Naive thymus-derived CD4-positive, alpha-beta T cell (primary cell): ENCODE measurements at regions not wholly inside any gene's neighbourhood (a gene's known extent, or its start where the extent isn't known, plus 50 kb on each side); places are given as distances from the start of the nearest gene placed in this dataset.

Experiments
- ATAC-seq: fragments of 150-1000 bp; cut with Tn5 transposase; 2 replicates; pipeline ENCODE4 v1.10.0; 2021; ENCODE audit warnings: mild to moderate bottlenecking, moderate library complexity
- CTCF ChIA-PET: fragments of 350-600 bp; sonication (Branson Sonifier 250); formaldehyde crosslinking; loops from one replicate; lab custom pipeline; 2021; ENCODE audit warnings: antibody characterized with exemption; lab: Charles Lee
- POLR2A ChIA-PET: fragments of 350-600 bp; sonication (Branson Sonifier 250); formaldehyde crosslinking; loops from one replicate; lab custom pipeline; 2021; ENCODE audit warnings: antibody characterized with exemption, inconsistent platforms; lab: Charles Lee
- DNase-seq, 9 donors: peaks; one replicate each; pipeline versions ENCODE4 v3.0.0 to v3.0.0-alpha.2; 2020 to 2022; ENCODE audit warnings: mixed read lengths in 1 of 9
- H3K27ac ChIP-seq: one replicate; pipeline ENCODE4 v1.7.0; 2013; ENCODE audit warnings: mild to moderate bottlenecking, low read depth, low read length, moderate library complexity
- H3K27me3 ChIP-seq, 2 donors: one replicate each; pipeline ENCODE4 v1.7.0; 2013; ENCODE audit warnings: low read length in 2 of 2, mild to moderate bottlenecking in 2 of 2, moderate library complexity in 2 of 2; ENCODE audit not compliant: control insufficient read depth in 2 of 2, insufficient read depth in 2 of 2
- H3K36me3 ChIP-seq, 3 experiments: 1 replicate in 2 of 3; 2 replicates in 1 of 3; pipeline ENCODE4 v1.7.0; 2013; ENCODE audit warnings: low read length in 3 of 3, mild to moderate bottlenecking in 3 of 3, moderate library complexity in 1 of 3; ENCODE audit not compliant: insufficient read depth in 3 of 3, control insufficient read depth in 2 of 3
- H3K4me1 ChIP-seq, 2 donors: one replicate each; pipeline ENCODE4 v1.7.0; 2013; ENCODE audit warnings: low read length in 2 of 2, mild to moderate bottlenecking in 2 of 2, moderate library complexity in 1 of 2; ENCODE audit not compliant: control insufficient read depth in 2 of 2, insufficient read depth in 2 of 2
- H3K4me3 ChIP-seq: 2 replicates; pipeline ENCODE4 v1.7.0; 2013; ENCODE audit warnings: mild to moderate bottlenecking, low read length
- H3K9me3 ChIP-seq, 3 experiments: 1 replicate in 2 of 3; 2 replicates in 1 of 3; pipeline ENCODE4 v1.7.0; 2013; ENCODE audit warnings: low read length in 3 of 3; ENCODE audit not compliant: control insufficient read depth in 2 of 3
- H3K27ac Mint-ChIP-seq, 9 donors: one replicate each; pipeline ENCODE4 v1.8.0; 2020 to 2022; ENCODE audit warnings: mixed read lengths in 9 of 9, mild to moderate bottlenecking in 8 of 9, moderate library complexity in 5 of 9, inconsistent platforms in 2 of 9
- H3K27me3 Mint-ChIP-seq, 5 donors: one replicate each; pipeline ENCODE4 v1.8.0; 2021 to 2022; ENCODE audit warnings: mixed read lengths in 5 of 5, mild to moderate bottlenecking in 1 of 5
- H3K36me3 Mint-ChIP-seq, 5 donors: one replicate each; pipeline ENCODE4 v1.8.0; 2020 to 2022; ENCODE audit warnings: mixed read lengths in 5 of 5, mild to moderate bottlenecking in 3 of 5, inconsistent platforms in 1 of 5
- H3K4me1 Mint-ChIP-seq, 7 donors: one replicate each; pipeline ENCODE4 v1.8.0; 2020 to 2022; ENCODE audit warnings: mixed read lengths in 7 of 7, mild to moderate bottlenecking in 3 of 7, inconsistent platforms in 1 of 7
- H3K4me3 Mint-ChIP-seq, 10 donors: one replicate each; pipeline ENCODE4 v1.8.0; 2020 to 2022; ENCODE audit warnings: mild to moderate bottlenecking in 10 of 10, mixed read lengths in 10 of 10, moderate library complexity in 6 of 10, inconsistent platforms in 2 of 10
- H3K9me3 Mint-ChIP-seq, 11 donors: one replicate each; pipeline ENCODE4 v1.8.0; 2020 to 2022; ENCODE audit warnings: mixed read lengths in 11 of 11, mild to moderate bottlenecking in 4 of 11, inconsistent platforms in 1 of 11, moderate library complexity in 1 of 11
- intact Hi-C, 2 donors: fragments of 100-400 bp; cut with micrococcal nuclease; formaldehyde crosslinking; loops; one replicate each; pipeline ENCODE4 v1.15.1; 2023

GRCh38 chr11:109088086-109088485 lies 333.9 kb upstream of the C11orf87 start:
- ChIA-PET POLR2A (no interaction called here), CTCF (interaction anchor here (1.1 kb wide), 1 partner anchor 100 kb away, joined by 6 read pairs; no protein-coding TSS in a partner anchor)
- intact Hi-C loops: no loop called here
- Histone ChIP-seq H3K4me3 (no peak overlapping the region), H3K4me1 (no peaks in the 10 kb centered on the region), H3K27me3 (no peaks in the 10 kb centered on the region), H3K9me3 (no peaks in the 10 kb centered on the region), H3K27ac (no peak overlapping the region), H3K36me3 (no peaks in the 10 kb centered on the region)
- Mint-ChIP-seq H3K27me3 (peaks cover 0 to 11% (median 0%) of the 10 kb centered on the region in 5 donors), H3K9me3 (peaks cover 0 to 15% (median 5%) of the 10 kb centered on the region in 11 donors), H3K4me1 (no peaks in the 10 kb centered on the region), H3K36me3 (no peaks in the 10 kb centered on the region), H3K4me3 (no peak overlapping the region), H3K27ac (no peak overlapping the region)
- no peak for ATAC-seq
- no peak for DNase-seq

- H3K4me1 ChIP-seq: no peaks in the 10 kb centered on the region
- no peak for ATAC-seq
- intact Hi-C loops: no loop called here
- ChIA-PET POLR2A (no interaction called here), CTCF (no interaction called here)
- no peaks in the 10 kb centered on the region for H3K36me3 ChIP-seq
- Mint-ChIP-seq H3K4me1 (no peaks in the 10 kb centered on the region), H3K36me3 (no peaks in the 10 kb centered on the region), H3K27ac (no peak overlapping the region), H3K27me3 (peaks cover 0 to 11% (median 0%) of the 10 kb centered on the region in 5 donors), H3K4me3 (no peak overlapping the region), H3K9me3 (peaks cover 0 to 12% (median 4%) of the 10 kb centered on the region in 11 donors)
- no peak for DNase-seq
- no peaks in the 10 kb centered on the region for H3K27me3 ChIP-seq
- H3K27ac ChIP-seq: no peak overlapping the region
- no peaks in the 10 kb centered on the region for H3K9me3 ChIP-seq
- no peak overlapping the region for H3K4me3 ChIP-seq
Observed at GRCh38 chr11:109089144-109089543, 332.8 kb upstream of the C11orf87 start.

- Histone ChIP-seq H3K4me1 (no peaks in the 10 kb centered on the region), H3K4me3 (no peak overlapping the region), H3K36me3 (no peaks in the 10 kb centered on the region), H3K27ac (no peak overlapping the region), H3K9me3 (no peaks in the 10 kb centered on the region), H3K27me3 (no peaks in the 10 kb centered on the region)
- ChIA-PET POLR2A (no interaction called here), CTCF (no interaction called here)
- Mint-ChIP-seq H3K36me3 (no peaks in the 10 kb centered on the region), H3K9me3 (peaks cover 0 to 3% (median 0%) of the 10 kb centered on the region in 11 donors), H3K27me3 (peaks cover 0 to 4% (median 0%) of the 10 kb centered on the region in 5 donors), H3K27ac (no peak overlapping the region), H3K4me1 (no peaks in the 10 kb centered on the region), H3K4me3 (no peak overlapping the region)
- no peak for ATAC-seq
- intact Hi-C loops: no loop called here
- no peak for DNase-seq
Observed at GRCh38 chr11:109093354-109093753, 328.6 kb upstream of the C11orf87 start.

GRCh38 chr11:109096266-109096665 lies 325.7 kb upstream of the C11orf87 start:
- Mint-ChIP-seq H3K36me3 (no peaks in the 10 kb centered on the region), H3K4me1 (no peaks in the 10 kb centered on the region), H3K9me3 (peaks cover 0 to 3% (median 0%) of the 10 kb centered on the region in 11 donors), H3K4me3 (no peak overlapping the region), H3K27ac (no peak overlapping the region), H3K27me3 (peaks cover 0 to 9% (median 0%) of the 10 kb centered on the region in 5 donors)
- ATAC-seq (no peak), DNase-seq (no peak)
- intact Hi-C loops: no loop called here
- Histone ChIP-seq H3K4me3 (no peak overlapping the region), H3K9me3 (no peaks in the 10 kb centered on the region), H3K4me1 (no peaks in the 10 kb centered on the region), H3K36me3 (no peaks in the 10 kb centered on the region), H3K27ac (no peak overlapping the region), H3K27me3 (no peaks in the 10 kb centered on the region)
- ChIA-PET CTCF (no interaction called here), POLR2A (no interaction called here)

GRCh38 chr11:109106151-109106906 lies 315.7 kb upstream of the C11orf87 start:
- no peak overlapping the region for H3K27ac ChIP-seq
- CTCF ChIA-PET: no interaction called here
- H3K4me1 ChIP-seq: no peaks in the 10 kb centered on the region
- H3K9me3 ChIP-seq: no peaks in the 10 kb centered on the region
- no peak overlapping the region for H3K27ac Mint-ChIP-seq
- ATAC-seq: no peak
- no peaks in the 10 kb centered on the region for H3K36me3 Mint-ChIP-seq
- intact Hi-C loops: no loop called here
- POLR2A ChIA-PET: no interaction called here
- no peak overlapping the region for H3K4me3 ChIP-seq
- no peaks in the 10 kb centered on the region for H3K36me3 ChIP-seq
- peaks cover 0 to 12% (median 0%) of the 10 kb centered on the region in 11 donors for H3K9me3 Mint-ChIP-seq
- H3K27me3 Mint-ChIP-seq: peaks cover 0 to 24% (median 15%) of the 10 kb centered on the region in 5 donors
- no peaks in the 10 kb centered on the region for H3K4me1 Mint-ChIP-seq
- no peak overlapping the region for H3K4me3 Mint-ChIP-seq
- no peak for DNase-seq
- H3K27me3 ChIP-seq: no peaks in the 10 kb centered on the region

- Histone ChIP-seq H3K4me3 (no peak overlapping the region), H3K27ac (no peak overlapping the region), H3K4me1 (no peaks in the 10 kb centered on the region), H3K9me3 (no peaks in the 10 kb centered on the region), H3K27me3 (no peaks in the 10 kb centered on the region), H3K36me3 (no peaks in the 10 kb centered on the region)
- intact Hi-C loops: no loop called here
- ChIA-PET POLR2A (no interaction called here), CTCF (no interaction called here)
- Mint-ChIP-seq H3K9me3 (peaks cover 0 to 3% (median 0%) of the 10 kb centered on the region in 11 donors), H3K27ac (no peak overlapping the region), H3K27me3 (peaks cover 0 to 30% (median 19%) of the 10 kb centered on the region in 5 donors), H3K4me1 (no peaks in the 10 kb centered on the region), H3K36me3 (no peaks in the 10 kb centered on the region), H3K4me3 (no peak overlapping the region)
- no peak for ATAC-seq
- no peak for DNase-seq
Observed at GRCh38 chr11:109109150-109109549, 312.8 kb upstream of the C11orf87 start.
